Activated naive CD8-positive, alpha-beta T cell treated with anti-CD3 and anti-CD28 coated beads, Interleukin-2, amount 50 U/mL, for 24 hours (primary cell): ENCODE measurements at regions not wholly inside any gene's neighbourhood (a gene's known extent, or its start where the extent isn't known, plus 50 kb on each side); places are given as distances from the start of the nearest gene placed in this dataset.

Experiments
- ATAC-seq: fragments of 150-1000 bp; cut with Tn5 transposase; one replicate; pipeline ENCODE4 v1.10.0; 2021
- DNase-seq: peaks from one replicate; pipeline ENCODE4 v3.0.0; 2021
- H3K27ac Mint-ChIP-seq: one replicate; pipeline ENCODE4 v1.8.0; 2021; ENCODE audit warnings: mild to moderate bottlenecking, mixed read lengths
- H3K27me3 Mint-ChIP-seq: one replicate; pipeline ENCODE4 v1.8.0; 2021; ENCODE audit warnings: mixed read lengths
- H3K36me3 Mint-ChIP-seq: one replicate; pipeline ENCODE4 v1.8.0; 2021; ENCODE audit warnings: low read depth, mixed read lengths
- H3K4me1 Mint-ChIP-seq: one replicate; pipeline ENCODE4 v1.8.0; 2021; ENCODE audit warnings: mixed read lengths
- H3K4me3 Mint-ChIP-seq: one replicate; pipeline ENCODE4 v1.8.0; 2021; ENCODE audit warnings: mild to moderate bottlenecking, moderate library complexity, mixed read lengths
- H3K9me3 Mint-ChIP-seq: one replicate; pipeline ENCODE4 v1.8.0; 2021; ENCODE audit warnings: mixed read lengths

GRCh38 chr4:23741681-23742191, 148.1 kb downstream of the PPARGC1A start:
- ATAC-seq (no peak), DNase-seq (no peak)
- Mint-ChIP-seq H3K9me3 (peaks cover 6% of the 10 kb centered on the region), H3K4me1 (no peaks in the 10 kb centered on the region), H3K36me3 (no peaks in the 10 kb centered on the region), H3K4me3 (no peak overlapping the region), H3K27ac (no peak overlapping the region), H3K27me3 (no peaks in the 10 kb centered on the region)

- Mint-ChIP-seq H3K36me3 (no peaks in the 10 kb centered on the region), H3K4me3 (no peak overlapping the region), H3K27ac (no peak overlapping the region), H3K4me1 (no peaks in the 10 kb centered on the region), H3K27me3 (no peaks in the 10 kb centered on the region), H3K9me3 (no peaks in the 10 kb centered on the region)
- DNase-seq, result no peak
- no peak for ATAC-seq
These were observed 152.3 kb downstream of the PPARGC1A start for GRCh38 chr4:23737571-23737970.

- Mint-ChIP-seq H3K27me3 (no peaks in the 10 kb centered on the region), H3K36me3 (no peaks in the 10 kb centered on the region), H3K9me3 (no peaks in the 10 kb centered on the region), H3K4me1 (no peaks in the 10 kb centered on the region), H3K4me3 (no peak overlapping the region), H3K27ac (no peak overlapping the region)
- ATAC-seq, result no peak
- DNase-seq, result no peak
These were observed 153.4 kb downstream of the PPARGC1A start for GRCh38 chr4:23736466-23736865.

- Mint-ChIP-seq H3K4me1 (no peaks in the 10 kb centered on the region), H3K9me3 (no peaks in the 10 kb centered on the region), H3K27me3 (no peaks in the 10 kb centered on the region), H3K36me3 (no peaks in the 10 kb centered on the region), H3K4me3 (no peak overlapping the region), H3K27ac (no peak overlapping the region)
- no peak for DNase-seq
- ATAC-seq, result no peak
These were observed 155.8 kb downstream of the PPARGC1A start for GRCh38 chr4:23734000-23734399.

DNA sequence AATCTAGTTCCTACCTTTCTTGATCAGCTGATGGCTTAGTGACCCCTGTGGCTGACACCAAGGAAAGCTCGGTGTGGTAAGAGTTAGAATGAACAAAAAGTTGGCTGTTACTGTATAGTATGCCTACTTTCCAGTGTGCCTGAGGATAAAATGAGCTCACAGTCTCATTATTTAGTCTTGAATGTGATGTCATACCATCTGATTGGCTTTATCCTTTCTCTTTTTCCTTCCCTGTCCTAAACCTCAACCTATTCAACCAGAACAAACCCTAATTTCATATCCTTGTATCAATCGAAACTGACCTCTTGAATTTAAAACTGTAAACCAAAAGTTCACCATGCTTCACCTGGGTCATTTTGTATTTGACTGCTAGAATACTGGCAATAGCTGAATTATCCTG, 156.4 kb downstream of the PPARGC1A start:
- ATAC-seq (no peak), DNase-seq (no peak)
- Mint-ChIP-seq H3K36me3 (no peaks in the 10 kb centered on the region), H3K27ac (no peak overlapping the region), H3K4me1 (no peaks in the 10 kb centered on the region), H3K27me3 (no peaks in the 10 kb centered on the region), H3K4me3 (no peak overlapping the region), H3K9me3 (no peaks in the 10 kb centered on the region)

DNA sequence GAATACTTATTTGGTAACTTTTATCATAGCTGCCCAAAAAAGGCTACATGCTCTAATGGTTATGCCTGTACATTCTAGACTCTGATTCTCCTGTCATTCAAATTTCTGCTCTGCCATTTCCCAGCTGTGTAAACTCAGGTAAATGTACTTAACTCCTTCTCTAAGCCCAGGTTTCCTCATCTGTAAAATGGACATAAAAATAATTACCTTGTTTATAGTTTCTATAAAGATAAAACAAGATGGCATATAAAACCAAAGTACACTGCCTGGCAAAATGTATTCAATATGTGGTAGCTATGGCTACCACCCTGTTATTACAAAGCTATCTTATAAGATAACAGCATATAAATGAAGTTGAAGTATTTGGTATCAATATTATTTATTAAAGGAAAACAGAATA, 158.8 kb downstream of the PPARGC1A start:
- no peaks in the 10 kb centered on the region for H3K27me3 Mint-ChIP-seq
- no peak overlapping the region for H3K27ac Mint-ChIP-seq
- H3K9me3 Mint-ChIP-seq, result no peaks in the 10 kb centered on the region
- no peaks in the 10 kb centered on the region for H3K4me1 Mint-ChIP-seq
- ATAC-seq, result no peak
- no peak for DNase-seq
- H3K4me3 Mint-ChIP-seq, result no peak overlapping the region
- no peaks in the 10 kb centered on the region for H3K36me3 Mint-ChIP-seq

DNA sequence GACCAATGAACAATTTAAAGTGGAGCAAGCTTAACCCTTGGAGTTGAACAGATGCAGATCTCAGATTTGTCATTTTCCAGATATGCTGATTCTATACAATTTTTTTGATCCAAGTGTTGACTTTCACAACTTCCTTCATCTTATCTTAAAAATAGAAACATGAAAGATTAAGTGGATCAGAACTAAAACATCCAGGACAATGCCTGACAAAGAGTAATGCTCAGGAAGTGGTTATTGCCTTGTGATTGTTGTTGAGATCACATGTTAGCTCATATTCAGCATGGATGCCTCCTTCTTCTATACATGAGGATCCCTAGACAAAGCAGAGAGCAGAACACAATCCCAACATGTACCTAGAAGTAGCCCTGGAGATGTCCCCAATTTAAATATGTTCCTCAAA, 160.9 kb downstream of the PPARGC1A start:
- H3K4me3 Mint-ChIP-seq, result no peak overlapping the region
- no peak for ATAC-seq
- no peak for DNase-seq

GRCh38 chr4:23728393-23728792, 161.5 kb downstream of the PPARGC1A start:
- Mint-ChIP-seq H3K36me3 (no peaks in the 10 kb centered on the region), H3K27ac (no peak overlapping the region), H3K9me3 (no peaks in the 10 kb centered on the region), H3K4me3 (no peak overlapping the region), H3K27me3 (no peaks in the 10 kb centered on the region), H3K4me1 (no peaks in the 10 kb centered on the region)
- ATAC-seq (no peak), DNase-seq (no peak)

More for the DNA sequence above, 160.9 kb downstream of the PPARGC1A start:
- no peak overlapping the region for H3K27ac Mint-ChIP-seq
- H3K36me3 Mint-ChIP-seq, result no peaks in the 10 kb centered on the region
- H3K9me3 Mint-ChIP-seq, result no peaks in the 10 kb centered on the region
- H3K4me1 Mint-ChIP-seq, result no peaks in the 10 kb centered on the region
- no peaks in the 10 kb centered on the region for H3K27me3 Mint-ChIP-seq

GRCh38 chr4:23720556-23720955, 169.3 kb downstream of the PPARGC1A start:
- ATAC-seq (no peak), DNase-seq (no peak)
- no peaks in the 10 kb centered on the region for H3K9me3 Mint-ChIP-seq
- no peaks in the 10 kb centered on the region for H3K36me3 Mint-ChIP-seq
- no peaks in the 10 kb centered on the region for H3K27me3 Mint-ChIP-seq
- no peak overlapping the region for H3K4me3 Mint-ChIP-seq
- H3K27ac Mint-ChIP-seq, result no peak overlapping the region
- no peaks in the 10 kb centered on the region for H3K4me1 Mint-ChIP-seq

- no peaks in the 10 kb centered on the region for H3K9me3 Mint-ChIP-seq
- no peak for DNase-seq
- H3K27me3 Mint-ChIP-seq, result no peaks in the 10 kb centered on the region
- H3K4me1 Mint-ChIP-seq, result no peaks in the 10 kb centered on the region
- H3K4me3 Mint-ChIP-seq, result no peak overlapping the region
- H3K27ac Mint-ChIP-seq, result no peak overlapping the region
- no peaks in the 10 kb centered on the region for H3K36me3 Mint-ChIP-seq
- ATAC-seq, result no peak
These were observed 171.4 kb downstream of the PPARGC1A start for GRCh38 chr4:23718435-23718834.

DNA sequence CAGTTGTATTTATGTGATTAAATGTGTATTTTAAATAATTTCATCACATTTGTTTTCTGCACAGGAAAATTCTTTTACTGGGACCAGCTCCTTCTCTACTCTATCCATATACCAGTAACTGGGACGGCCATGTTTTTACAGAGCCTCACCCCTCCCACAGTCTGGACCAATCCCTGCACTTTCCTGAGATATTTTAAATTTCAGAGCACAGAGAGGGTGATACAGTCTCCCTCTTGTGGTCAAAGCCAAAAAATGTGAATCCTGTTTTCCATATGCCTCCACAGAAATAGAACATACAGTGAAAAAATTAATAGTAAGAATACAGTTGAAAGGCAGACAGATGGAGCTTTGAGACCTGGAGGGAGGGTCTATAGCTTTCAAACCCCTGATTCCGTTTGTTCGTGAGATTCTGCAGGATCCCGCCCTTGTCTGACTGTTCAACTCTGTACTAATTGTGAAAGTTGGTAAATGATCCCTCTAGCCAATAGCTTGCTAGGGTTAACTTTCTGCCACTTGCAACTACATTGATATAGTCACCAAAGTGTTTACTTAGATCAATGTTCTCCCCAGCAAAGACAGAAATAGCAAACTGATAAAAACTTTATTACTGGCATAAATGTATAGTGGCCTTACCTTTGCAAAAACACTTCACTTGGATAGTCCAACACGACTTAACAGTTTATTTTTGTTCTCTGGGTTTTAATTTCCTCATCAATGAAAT, 172.2 kb downstream of the PPARGC1A start:
- H3K4me3 Mint-ChIP-seq, result no peak overlapping the region
- DNase-seq, result no peak
- no peak overlapping the region for H3K27ac Mint-ChIP-seq
- no peaks in the 10 kb centered on the region for H3K4me1 Mint-ChIP-seq
- no peaks in the 10 kb centered on the region for H3K27me3 Mint-ChIP-seq
- no peak for ATAC-seq
- no peaks in the 10 kb centered on the region for H3K9me3 Mint-ChIP-seq
- H3K36me3 Mint-ChIP-seq, result no peaks in the 10 kb centered on the region

DNA sequence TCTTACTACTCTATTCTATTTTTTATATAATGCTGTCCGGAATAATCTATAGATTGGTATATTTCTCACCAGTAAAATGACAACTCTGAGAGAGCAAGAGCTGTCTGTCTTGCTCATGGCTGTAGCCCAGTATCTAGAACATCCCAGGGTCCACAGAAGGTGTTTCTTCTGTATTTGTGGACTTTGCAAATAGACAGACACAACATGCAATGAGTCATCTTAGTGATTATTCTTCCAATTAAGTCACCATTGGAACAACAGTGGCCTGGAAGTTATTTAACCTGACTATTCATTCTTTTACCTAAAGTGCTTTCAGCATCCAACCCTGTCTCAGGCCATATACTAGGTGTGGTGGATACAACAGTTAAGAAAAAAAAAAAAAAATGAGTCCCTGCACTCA, 179.5 kb downstream of the PPARGC1A start:
- ATAC-seq (no peak), DNase-seq (no peak)
- Mint-ChIP-seq H3K36me3 (no peaks in the 10 kb centered on the region), H3K27me3 (no peaks in the 10 kb centered on the region), H3K9me3 (no peaks in the 10 kb centered on the region), H3K4me1 (no peaks in the 10 kb centered on the region), H3K27ac (no peak overlapping the region), H3K4me3 (no peak overlapping the region)

DNA sequence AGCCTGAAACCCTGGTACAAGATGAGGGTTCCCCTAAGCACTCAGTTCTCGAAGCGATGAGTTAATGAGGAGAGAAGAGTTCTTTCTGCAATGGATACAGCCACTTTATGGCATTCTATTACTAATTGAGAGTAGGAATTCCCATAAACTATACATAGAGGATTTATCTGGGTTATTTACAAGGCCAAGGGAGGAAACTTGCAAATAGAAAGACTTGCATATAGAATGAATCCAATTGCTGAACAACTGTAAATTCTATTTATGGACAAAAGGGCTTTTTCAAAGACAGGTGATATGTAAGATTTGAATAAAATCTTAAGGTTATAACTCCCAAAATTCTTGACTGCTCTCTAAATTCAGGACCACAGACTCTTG, 182.2 kb downstream of the PPARGC1A start:
- Mint-ChIP-seq H3K4me1 (no peaks in the 10 kb centered on the region), H3K4me3 (no peak overlapping the region), H3K27me3 (no peaks in the 10 kb centered on the region), H3K9me3 (peaks cover 7% of the 10 kb centered on the region), H3K36me3 (no peaks in the 10 kb centered on the region), H3K27ac (no peak overlapping the region)
- no peak for DNase-seq
- no peak for ATAC-seq

DNA sequence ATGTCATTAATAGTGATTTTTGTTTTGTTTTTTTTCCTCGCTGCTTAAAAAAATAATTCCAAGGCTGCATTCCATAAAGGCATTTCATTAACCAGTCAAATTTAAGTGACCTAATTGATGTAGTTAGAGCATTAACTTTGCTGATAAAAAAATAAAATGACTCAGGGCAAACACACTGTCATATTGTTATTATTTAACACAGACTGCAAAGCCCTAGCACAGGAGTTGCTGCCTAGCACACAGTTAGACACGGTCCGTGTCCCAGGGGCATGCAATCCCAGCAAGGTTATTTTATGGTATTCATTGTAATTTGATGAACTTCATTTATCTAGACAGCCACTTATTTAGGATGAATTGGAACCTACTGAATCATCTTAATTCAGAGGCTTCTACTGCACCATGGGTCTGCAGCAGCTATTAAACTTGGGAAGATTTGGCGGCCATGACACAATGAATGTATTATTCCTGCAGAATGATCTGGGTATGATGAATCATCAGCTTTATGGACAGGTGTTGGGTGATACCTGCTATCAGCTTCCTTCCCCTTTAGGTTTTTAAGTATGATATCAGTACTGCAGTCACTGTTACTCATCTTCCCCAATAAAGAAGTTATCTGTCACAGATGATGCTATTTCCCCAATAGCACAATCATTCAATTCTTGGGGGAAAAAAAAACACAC, 182.7 kb downstream of the PPARGC1A start:
- Mint-ChIP-seq H3K27ac (no peak overlapping the region), H3K9me3 (peaks cover 7% of the 10 kb centered on the region), H3K36me3 (no peaks in the 10 kb centered on the region), H3K4me3 (no peak overlapping the region), H3K27me3 (no peaks in the 10 kb centered on the region), H3K4me1 (no peaks in the 10 kb centered on the region)
- DNase-seq (no peak), ATAC-seq (no peak)

DNA sequence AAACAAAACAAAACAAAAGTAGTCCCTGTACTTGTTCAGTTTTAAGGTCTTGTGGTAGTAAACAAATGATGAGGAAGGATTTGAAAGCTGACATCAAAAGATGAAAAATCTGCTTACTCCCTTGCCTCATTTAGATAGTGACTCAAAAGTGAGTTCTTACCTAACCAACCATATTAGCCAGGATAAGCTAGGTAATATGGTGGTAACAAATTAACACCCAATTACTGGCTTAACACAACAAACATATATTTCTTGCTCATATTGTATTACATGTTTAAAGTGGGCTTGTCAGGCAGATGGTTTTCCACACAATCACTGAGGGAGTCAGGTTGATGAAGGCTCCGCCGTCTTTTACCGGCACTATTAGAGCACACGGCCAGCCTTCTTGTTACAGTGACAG, 189.7 kb downstream of the PPARGC1A start:
- Mint-ChIP-seq H3K36me3 (no peaks in the 10 kb centered on the region), H3K27ac (no peak overlapping the region), H3K4me3 (no peak overlapping the region), H3K4me1 (no peaks in the 10 kb centered on the region), H3K9me3 (peaks cover 11% of the 10 kb centered on the region), H3K27me3 (no peaks in the 10 kb centered on the region)
- ATAC-seq (no peak), DNase-seq (no peak)
